Gastrocnemius medialis (tissue), 4 donors: ENCODE measurements at regions not wholly inside any gene's neighbourhood (a gene's known extent, or its start where the extent isn't known, plus 50 kb on each side); places are given as distances from the start of the nearest gene placed in this dataset.

Experiments used
- ATAC-seq, 2 donors: fragments of 150-250 bp; one replicate each; pipeline ENCODE4 v1.9.1; 2016
- DNase-seq, 2 donors: peaks; one replicate each; pipeline ENCODE4 v3.0.0-alpha.2; 2019
- H3K27ac ChIP-seq, 4 donors: fragments of 200-600 bp; sonication (generic); 1 replicate in 1 of 4; 2 replicates in 3 of 4; pipeline ENCODE4 v1.5.1; 2016 to 2018; ENCODE audit warnings: mild to moderate bottlenecking in 2 of 4, moderate library complexity in 1 of 4
- H3K27me3 ChIP-seq, 3 donors: fragments of 200-600 bp; sonication (generic) in 2 of 3; 1 replicate in 1 of 3; 2 replicates in 2 of 3; pipeline versions ENCODE4 v1.5.1 to v1.6.0; 2016 to 2019; ENCODE audit warnings: mild to moderate bottlenecking in 1 of 3, moderate library complexity in 1 of 3
- H3K36me3 ChIP-seq, 2 donors: fragments of 200-600 bp; sonication (generic) in 1 of 2; one replicate each; pipeline ENCODE4 v1.5.1; 2017 to 2018
- H3K4me1 ChIP-seq, 2 donors: fragments of 200-600 bp; sonication (generic) in 1 of 2; one replicate each; pipeline ENCODE4 v1.5.1; 2016 to 2017; ENCODE audit warnings: mild to moderate bottlenecking in 2 of 2
- H3K4me3 ChIP-seq, 4 donors: fragments of 200-600 bp; sonication (generic) in 3 of 4; 1 replicate in 1 of 4; 2 replicates in 3 of 4; pipeline ENCODE4 v1.5.1; 2016 to 2019; ENCODE audit warnings: mild to moderate bottlenecking in 2 of 4
- H3K9me3 ChIP-seq, 3 donors: fragments of 200-600 bp; sonication (generic) in 2 of 3; 1 replicate in 1 of 3; 2 replicates in 2 of 3; pipeline ENCODE4 v1.5.1; 2016 to 2019
- CTCF ChIP-seq, 5 experiments: fragments of 450-650 bp in 3 of 5; fragments of 200-600 bp in 2 of 5; sonication (generic) in 2 of 5; IDR thresholded peaks in 4 of 5; conservative IDR thresholded peaks in 1 of 5; 1 replicate in 4 of 5; 2 replicates in 1 of 5; pipeline ENCODE4 v1.5.1; 2016 to 2019; ENCODE audit warnings: antibody characterized with exemption in 5 of 5, mild to moderate bottlenecking in 3 of 5, moderate library complexity in 3 of 5
- POLR2A ChIP-seq, 2 donors: fragments of 450-650 bp; IDR thresholded peaks; one replicate each; pipeline ENCODE4 v1.6.1; 2017; ENCODE audit warnings: antibody characterized with exemption in 2 of 2, mild to moderate bottlenecking in 2 of 2, moderate library complexity in 2 of 2
- in situ Hi-C, 4 donors: fragments of 200-750 bp; cut with MboI; loops; one replicate each; pipeline versions ENCODE4 v1.15.0 to v1.8.0; 2017; ENCODE audit warnings: low sequenced_read_pairs in 4 of 4
- intact Hi-C: fragments of 100-400 bp; cut with DNase I; formaldehyde crosslinking; loops from one replicate; pipeline ENCODE4 v1.15.1; 2023; ENCODE audit warnings: low total_unique reads

GRCh38 chr13:91200486-91200885 lies 147.0 kb upstream of the MIR17HG start:
- Histone ChIP-seq H3K4me3 (no peak overlapping the region), H3K9me3 (no peaks in the 10 kb centered on the region), H3K4me1 (no peaks in the 10 kb centered on the region), H3K27me3 (no peaks in the 10 kb centered on the region), H3K36me3 (no peaks in the 10 kb centered on the region), H3K27ac (no peak overlapping the region)
- intact Hi-C loops: no loop called here
- in situ Hi-C loops: no loop called here
- no peak for ATAC-seq
- DNase-seq: no peak
- no peak for TF ChIP-seq POLR2A (IDR thresholded peaks at IDR 0.05)
- TF ChIP-seq CTCF (IDR thresholded peaks at IDR 0.05 in 4 of 5, conservative IDR thresholded peaks at IDR 0.05 in 1 of 5): no peak

- Histone ChIP-seq H3K27me3 (no peaks in the 10 kb centered on the region), H3K4me1 (no peaks in the 10 kb centered on the region), H3K9me3 (no peaks in the 10 kb centered on the region), H3K36me3 (no peaks in the 10 kb centered on the region), H3K27ac (no peak overlapping the region), H3K4me3 (no peak overlapping the region)
- intact Hi-C loops (no loop called here), in situ Hi-C loops (no loop called here)
- ATAC-seq (no peak), DNase-seq (no peak)
- TF ChIP-seq CTCF (IDR thresholded peaks at IDR 0.05 in 4 of 5, conservative IDR thresholded peaks at IDR 0.05 in 1 of 5) (no peak), POLR2A (IDR thresholded peaks at IDR 0.05) (no peak)
Measured at GRCh38 chr13:91203430-91203829, 144.1 kb upstream of the MIR17HG start.

GRCh38 chr13:91207261-91207660 lies 140.2 kb upstream of the MIR17HG start:
- intact Hi-C loops: no loop called here
- TF ChIP-seq CTCF (IDR thresholded peaks at IDR 0.05 in 4 of 5, conservative IDR thresholded peaks at IDR 0.05 in 1 of 5) (no peak), POLR2A (IDR thresholded peaks at IDR 0.05) (no peak)
- no peak overlapping the region for H3K4me3 ChIP-seq
- no peaks in the 10 kb centered on the region for H3K27me3 ChIP-seq
- no peaks in the 10 kb centered on the region for H3K4me1 ChIP-seq
- peaks cover 0 to 4% (median 0%) of the 10 kb centered on the region in 3 donors for H3K9me3 ChIP-seq
- DNase-seq (no peak), ATAC-seq (no peak)
- H3K36me3 ChIP-seq: no peaks in the 10 kb centered on the region
- no peak overlapping the region for H3K27ac ChIP-seq
- in situ Hi-C loops: no loop called here

- DNase-seq: no peak
- TF ChIP-seq POLR2A (IDR thresholded peaks at IDR 0.05) (no peak), CTCF (IDR thresholded peaks at IDR 0.05 in 4 of 5, conservative IDR thresholded peaks at IDR 0.05 in 1 of 5) (no peak)
- Histone ChIP-seq H3K27me3 (no peaks in the 10 kb centered on the region), H3K4me3 (no peak overlapping the region), H3K27ac (no peak overlapping the region), H3K9me3 (peaks cover 0 to 4% (median 0%) of the 10 kb centered on the region in 3 donors), H3K4me1 (no peaks in the 10 kb centered on the region), H3K36me3 (no peaks in the 10 kb centered on the region)
- no peak for ATAC-seq
- intact Hi-C loops: no loop called here
- in situ Hi-C loops: no loop called here
Measured at GRCh38 chr13:91211510-91211909, 136.0 kb upstream of the MIR17HG start.

- no peak overlapping the region for H3K27ac ChIP-seq
- in situ Hi-C loops (no loop called here), intact Hi-C loops (no loop called here)
- no peaks in the 10 kb centered on the region for H3K36me3 ChIP-seq
- no peak for DNase-seq
- no peak for ATAC-seq
- no peaks in the 10 kb centered on the region for H3K27me3 ChIP-seq
- H3K9me3 ChIP-seq: peaks cover 0 to 4% (median 0%) of the 10 kb centered on the region in 3 donors
- no peak for TF ChIP-seq CTCF (IDR thresholded peaks at IDR 0.05 in 4 of 5, conservative IDR thresholded peaks at IDR 0.05 in 1 of 5)
- TF ChIP-seq POLR2A (IDR thresholded peaks at IDR 0.05): no peak
- no peak overlapping the region for H3K4me3 ChIP-seq
- no peaks in the 10 kb centered on the region for H3K4me1 ChIP-seq
Measured at GRCh38 chr13:91212231-91212630, 135.3 kb upstream of the MIR17HG start.
